ENCODE measurements at regions not wholly inside any gene's neighbourhood (a gene's known extent, or its start where the extent isn't known, plus 50 kb on each side); places are given as distances from the start of the nearest gene placed in this dataset.

GRCh38 chr4:24693636-24694035 is 101.7 kb upstream of the SOD3 start:
- TF ChIP-seq POLR2A (IDR thresholded peaks at IDR 0.05) (no peak), CTCF (IDR thresholded peaks at IDR 0.05 in 8 of 11, conservative IDR thresholded peaks at IDR 0.05 in 3 of 11) (no peak), POLR2AphosphoS5 (IDR thresholded peaks at IDR 0.05) (no peak)
